Fibroblast of lung (primary cell): ENCODE measurements at regions not wholly inside any gene's neighbourhood (a gene's known extent, or its start where the extent isn't known, plus 50 kb on each side); places are given as distances from the start of the nearest gene placed in this dataset.

Experiments used
- CTCF ChIP-seq, 2 donors: IDR thresholded peaks in 1 of 2; conservative IDR thresholded peaks in 1 of 2; 1 replicate in 1 of 2; 2 replicates in 1 of 2; pipeline ENCODE4 v1.5.1; 2011 to 2012; ENCODE audit warnings: low read length in 2 of 2, control low read depth in 1 of 2, inconsistent platforms in 1 of 2, low read depth in 1 of 2, mild to moderate bottlenecking in 1 of 2
- EZH2 ChIP-seq: IDR thresholded peaks from 2 replicates; pipeline ENCODE4 v1.5.1; 2012; ENCODE audit warnings: low read length, control low read depth, mild to moderate bottlenecking; ENCODE audit errors: missing control alignments

GRCh38 chr6:97813889-97814567 lies 531.0 kb upstream of the MMS22L start:
- TF ChIP-seq CTCF (conservative IDR thresholded peaks at IDR 0.05 in 1 of 2, IDR thresholded peaks at IDR 0.05 in 1 of 2; ENCODE audit: low read depth in 1 of 2, low read length in 2 of 2): no peak
- TF ChIP-seq EZH2: no peak
